Occipital lobe (tissue), 1 donor: ENCODE measurements at regions not wholly inside any gene's neighbourhood (a gene's known extent, or its start where the extent isn't known, plus 50 kb on each side); places are given as distances from the start of the nearest gene placed in this dataset.

Source experiments
- DNase-seq: peaks from one replicate; lab custom pipeline; 2025; lab: John Stamatoyannopoulos, UW

DNA sequence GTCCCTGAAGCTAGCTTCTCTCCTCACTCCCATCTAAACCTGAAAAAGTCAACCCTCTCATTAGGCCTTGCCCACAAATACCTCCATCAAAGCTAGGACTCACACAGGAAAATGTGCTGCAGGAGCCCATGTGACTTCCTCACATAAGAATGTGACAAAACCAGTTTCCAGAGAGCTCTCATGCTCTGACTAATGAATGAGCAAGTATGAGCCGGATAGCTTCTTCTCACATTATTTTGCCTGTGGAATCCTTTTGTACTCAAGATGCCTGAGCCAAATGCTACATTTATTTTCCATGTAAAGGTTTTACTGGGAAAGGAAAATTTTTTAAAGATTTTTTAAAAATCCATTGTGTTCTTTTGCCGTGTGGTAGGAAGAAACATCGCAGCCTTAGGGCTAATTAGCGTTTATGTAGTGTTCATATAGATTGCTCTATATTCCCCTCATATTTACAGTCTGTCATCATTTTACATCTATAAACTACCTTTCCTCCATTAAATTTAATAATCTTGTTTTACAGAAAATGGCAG is 68.6 kb upstream of the CCN6 start:
- DNase-seq, result no peak

- no peak for DNase-seq
These were observed 67.3 kb upstream of the CCN6 start for GRCh38 chr6:111986651-111987050.

GRCh38 chr6:111987295-111987694 is 66.6 kb upstream of the CCN6 start:
- no peak for DNase-seq

GRCh38 chr6:111988926-111989325 is 65.0 kb upstream of the CCN6 start:
- DNase-seq, result no peak

GRCh38 chr6:111989743-111990142 is 64.2 kb upstream of the CCN6 start:
- DNase-seq, result no peak

- DNase-seq, result no peak
These were observed 63.7 kb upstream of the CCN6 start for GRCh38 chr6:111990214-111990613.

DNA sequence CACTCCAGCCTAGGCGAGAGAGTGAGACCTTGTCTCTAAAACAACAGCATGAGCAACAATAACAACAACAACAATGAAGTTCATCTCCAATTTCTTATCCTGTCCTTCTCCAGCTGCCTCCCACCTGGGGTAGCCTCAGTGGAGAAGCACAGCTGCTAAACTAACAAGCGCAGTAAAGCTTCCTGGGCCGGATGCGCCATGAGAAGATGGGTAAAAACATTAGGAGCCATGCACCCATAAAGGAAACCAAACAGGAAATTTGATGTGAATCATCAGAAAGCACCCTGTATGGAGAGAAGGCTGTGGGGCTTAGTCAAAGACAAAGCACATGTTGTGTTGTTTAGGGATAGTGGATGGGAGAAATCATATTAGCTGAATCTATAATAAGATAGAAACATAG is 61.1 kb upstream of the CCN6 start:
- DNase-seq, result no peak

DNA sequence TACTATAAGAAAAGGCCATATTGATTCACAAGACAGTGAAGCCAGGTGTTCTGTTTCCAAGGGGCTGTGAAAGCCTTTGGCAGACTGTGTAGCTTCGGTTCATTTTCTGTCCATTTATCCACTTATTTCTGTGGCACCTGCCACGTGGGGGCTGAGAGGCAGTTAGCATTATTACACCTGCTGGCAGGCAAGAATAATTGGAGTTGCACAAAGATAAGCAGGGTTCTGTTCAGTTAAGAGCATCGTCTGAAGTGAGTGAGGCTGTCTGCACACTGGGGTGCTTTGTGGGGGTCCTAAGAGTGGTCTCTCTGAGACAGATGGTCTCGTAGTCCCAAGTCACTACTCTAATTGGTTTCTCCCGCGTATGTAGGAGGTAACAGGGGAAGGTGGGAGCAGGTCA is 60.6 kb upstream of the CCN6 start:
- DNase-seq, result no peak

- DNase-seq, result no peak
These were observed 59.1 kb upstream of the CCN6 start for GRCh38 chr6:111994791-111995190.

- DNase-seq, result no peak
These were observed 58.5 kb upstream of the CCN6 start for GRCh38 chr6:111995404-111995803.

GRCh38 chr6:111996144-111996865 is 57.6 kb upstream of the CCN6 start:
- DNase-seq, result no peak

DNA sequence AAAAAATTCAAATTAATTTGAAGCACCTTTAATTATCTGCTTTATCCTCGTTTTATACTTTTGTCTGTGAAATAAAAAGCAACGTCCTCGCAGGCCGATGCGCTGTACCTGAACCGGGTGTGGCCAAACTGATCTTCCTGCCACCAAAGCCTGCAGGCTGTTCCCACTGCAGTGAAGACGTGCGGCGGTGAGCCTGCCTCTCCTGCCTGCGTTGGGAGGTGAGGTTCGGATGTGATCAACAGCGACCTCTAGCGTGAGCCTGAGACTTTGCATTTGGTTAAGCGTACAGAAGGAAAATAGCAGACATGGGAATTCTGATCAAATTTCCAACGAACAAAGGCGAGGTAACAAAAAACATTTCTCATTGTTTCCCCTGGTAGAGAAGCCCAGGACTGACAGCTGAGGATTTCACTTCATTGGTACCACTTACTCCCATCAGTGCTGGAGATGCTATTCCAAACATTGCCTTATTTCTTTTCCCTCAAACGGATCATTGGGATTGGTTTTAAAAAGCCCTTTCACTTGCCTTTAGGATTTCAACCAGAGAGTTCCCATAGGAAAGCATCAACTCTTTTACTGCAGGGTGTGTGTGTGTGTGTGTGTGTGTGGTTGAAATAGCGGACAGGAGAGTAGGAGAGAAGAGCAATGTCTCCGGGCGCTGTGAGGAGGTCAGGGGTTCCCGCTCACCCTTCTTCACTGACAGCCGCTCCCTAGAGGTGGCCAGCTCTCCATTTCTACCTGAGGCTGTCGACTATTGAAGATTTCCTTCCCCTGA is 56.6 kb upstream of the CCN6 start:
- DNase-seq, result peak; percentile 69

GRCh38 chr6:111997853-111998208 is 56.1 kb upstream of the CCN6 start:
- no peak for DNase-seq

GRCh38 chr6:112002307-112002706 is 51.6 kb upstream of the CCN6 start:
- no peak for DNase-seq
